ENCODE measurements at regions not wholly inside any gene's neighbourhood (a gene's known extent, or its start where the extent isn't known, plus 50 kb on each side); places are given as distances from the start of the nearest gene placed in this dataset.

GRCh38 chrX:98637451-98637850, 1753.7 kb downstream of the RPA4 start:
- no peak overlapping the region for H3K4me2 ChIP-seq (ENCODE audit: low read length)
- H3K36me3 ChIP-seq (replicated peaks; ENCODE audit: low read depth, low read length) = no peaks in the 10 kb centered on the region
- no peaks in the 10 kb centered on the region for H4K20me1 ChIP-seq (ENCODE audit: insufficient read depth, low read length)
- H3K79me2 ChIP-seq (ENCODE audit: low read length) = no peaks in the 10 kb centered on the region
- no peaks in the 10 kb centered on the region for H3K4me1 ChIP-seq (ENCODE audit: low read length)
- no peaks in the 10 kb centered on the region for H3K9me3 ChIP-seq (ENCODE audit: insufficient read depth, low read length)
- H3K4me3 ChIP-seq (ENCODE audit: low read length) = no peak overlapping the region
- TF ChIP-seq CTCF (IDR thresholded peaks at IDR 0.05; ENCODE audit: low read depth, low read length) (no peak), EZH2phosphoT487 (IDR thresholded peaks at IDR 0.05; ENCODE audit: low read depth) (no peak)
- H3K27ac ChIP-seq (ENCODE audit: low read length) = no peak overlapping the region
- no peak overlapping the region for H2AFZ ChIP-seq (ENCODE audit: low read depth, low read length)
- H3K9ac ChIP-seq (ENCODE audit: low read length) = no peak overlapping the region
- no peaks in the 10 kb centered on the region for H3K27me3 ChIP-seq (ENCODE audit: low read depth, low read length)

GRCh38 chrX:98646351-98646750, 1762.6 kb downstream of the RPA4 start:
- H3K4me1 ChIP-seq (ENCODE audit: low read length) = no peaks in the 10 kb centered on the region
- H3K4me3 ChIP-seq (ENCODE audit: low read length) = no peak overlapping the region
- no peak overlapping the region for H3K4me2 ChIP-seq (ENCODE audit: low read length)
- H3K79me2 ChIP-seq (ENCODE audit: low read length) = no peaks in the 10 kb centered on the region
- no peaks in the 10 kb centered on the region for H4K20me1 ChIP-seq (ENCODE audit: insufficient read depth, low read length)
- no peaks in the 10 kb centered on the region for H3K27me3 ChIP-seq (ENCODE audit: low read depth, low read length)
- H3K9ac ChIP-seq (ENCODE audit: low read length) = no peak overlapping the region
- no peak overlapping the region for H3K27ac ChIP-seq (ENCODE audit: low read length)
- no peaks in the 10 kb centered on the region for H3K9me3 ChIP-seq (ENCODE audit: insufficient read depth, low read length)
- H2AFZ ChIP-seq (ENCODE audit: low read depth, low read length) = no peak overlapping the region
- TF ChIP-seq CTCF (IDR thresholded peaks at IDR 0.05; ENCODE audit: low read depth, low read length) (no peak), EZH2phosphoT487 (IDR thresholded peaks at IDR 0.05; ENCODE audit: low read depth) (no peak)
- no peaks in the 10 kb centered on the region for H3K36me3 ChIP-seq (replicated peaks; ENCODE audit: low read depth, low read length)

GRCh38 chrX:98654565-98654964, 1755.5 kb downstream of the PCDH19 start:
- H3K4me3 ChIP-seq (ENCODE audit: low read length) = no peak overlapping the region
- H3K4me1 ChIP-seq (ENCODE audit: low read length) = no peaks in the 10 kb centered on the region
- H3K79me2 ChIP-seq (ENCODE audit: low read length) = no peaks in the 10 kb centered on the region
- H2AFZ ChIP-seq (ENCODE audit: low read depth, low read length) = no peak overlapping the region
- H3K36me3 ChIP-seq (replicated peaks; ENCODE audit: low read depth, low read length) = no peaks in the 10 kb centered on the region
- no peak overlapping the region for H3K27ac ChIP-seq (ENCODE audit: low read length)
- TF ChIP-seq EZH2phosphoT487 (IDR thresholded peaks at IDR 0.05; ENCODE audit: low read depth) = no peak
- TF ChIP-seq CTCF (IDR thresholded peaks at IDR 0.05; ENCODE audit: low read depth, low read length) = no peak
- H3K27me3 ChIP-seq (ENCODE audit: low read depth, low read length) = no peaks in the 10 kb centered on the region
- H3K4me2 ChIP-seq (ENCODE audit: low read length) = no peak overlapping the region
- H4K20me1 ChIP-seq (ENCODE audit: insufficient read depth, low read length) = no peaks in the 10 kb centered on the region
- H3K9me3 ChIP-seq (ENCODE audit: insufficient read depth, low read length) = no peaks in the 10 kb centered on the region
- no peak overlapping the region for H3K9ac ChIP-seq (ENCODE audit: low read length)

All from OCI-LY3 (cell line).